Inflammatory macrophage treated with lipopolysaccharide for 4 hours (primary cell): ENCODE measurements at regions not wholly inside any gene's neighbourhood (a gene's known extent, or its start where the extent isn't known, plus 50 kb on each side); places are given as distances from the start of the nearest gene placed in this dataset.

Experiments
- DNase-seq: peaks from one replicate; pipeline ENCODE4 v3.0.0-alpha.2; 2020

DNA sequence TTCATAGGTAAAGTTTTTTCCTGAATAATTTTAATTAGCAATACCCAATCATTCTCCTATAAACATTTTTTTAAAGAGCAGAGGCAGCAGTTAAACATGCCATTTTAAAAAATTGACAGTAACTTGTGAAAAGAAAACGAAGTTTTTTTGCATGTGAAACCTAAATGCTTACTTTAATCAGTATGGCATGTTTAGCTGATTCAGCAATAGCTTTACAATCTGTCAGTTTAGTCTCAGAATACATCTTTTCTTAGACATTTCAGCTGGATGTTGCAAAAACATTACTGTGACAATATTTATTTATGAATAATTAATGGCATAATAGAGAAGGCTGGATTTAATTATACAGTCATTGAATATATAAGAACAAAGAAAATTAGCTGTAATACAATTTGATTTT is 1132.4 kb upstream of the ADGRL2 start:
- DNase-seq = no peak

DNA sequence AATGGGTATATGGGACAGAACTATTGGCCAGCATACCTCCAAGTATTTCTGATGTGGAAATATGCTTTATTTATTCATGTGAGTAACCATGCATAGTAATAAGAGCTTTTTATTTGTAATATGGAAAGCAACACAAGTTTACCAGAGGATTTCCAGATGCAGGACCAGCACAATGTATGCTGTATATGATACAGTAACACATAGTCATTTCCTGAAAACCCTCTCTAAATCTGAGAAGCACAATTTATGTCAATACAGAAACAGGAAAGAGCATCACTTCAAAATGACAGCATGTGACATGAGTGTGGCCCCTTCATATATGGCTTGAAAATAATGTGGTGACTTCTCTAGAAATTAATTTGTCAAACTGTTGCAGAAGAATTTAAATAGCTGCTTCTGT is 1134.7 kb upstream of the ADGRL2 start:
- no peak for DNase-seq

DNA sequence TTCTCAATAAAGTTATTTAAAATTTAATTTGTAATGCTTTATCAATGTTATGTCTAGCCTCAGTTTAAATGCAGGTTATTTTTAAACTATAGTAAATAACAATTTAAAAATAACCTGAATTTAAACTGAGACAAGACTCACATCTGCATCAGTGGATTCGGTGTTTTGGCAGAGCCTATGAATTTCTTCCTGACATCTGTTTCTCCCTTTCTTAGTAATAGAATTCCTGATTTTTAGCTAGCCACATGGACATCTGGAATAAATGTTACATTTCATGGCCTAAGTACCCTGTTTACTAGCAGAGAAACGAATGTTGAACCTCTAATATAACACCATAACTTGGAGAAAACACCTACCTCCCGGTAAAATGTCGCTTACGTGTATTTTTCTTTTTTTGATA is 1141.6 kb upstream of the ADGRL2 start:
- DNase-seq = no peak

DNA sequence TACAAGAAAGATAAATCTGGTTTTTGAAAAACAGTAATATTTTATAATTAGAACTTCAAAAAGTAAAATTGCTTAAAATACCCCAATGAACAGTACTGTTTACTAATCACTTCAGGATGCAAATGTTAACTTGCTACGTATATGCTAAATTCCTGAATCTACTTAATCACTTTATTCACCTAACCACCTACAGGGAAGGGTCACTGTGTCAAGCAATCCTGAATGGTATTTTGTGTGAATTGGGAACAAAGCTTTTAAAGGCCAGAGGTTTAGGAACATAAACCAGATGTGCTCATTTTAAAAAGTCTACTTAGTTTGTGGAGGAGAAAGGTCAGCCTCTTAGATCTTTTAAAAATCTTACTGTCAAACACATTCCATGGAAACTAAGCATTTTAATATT is 1143.0 kb upstream of the ADGRL2 start:
- DNase-seq = no peak

DNA sequence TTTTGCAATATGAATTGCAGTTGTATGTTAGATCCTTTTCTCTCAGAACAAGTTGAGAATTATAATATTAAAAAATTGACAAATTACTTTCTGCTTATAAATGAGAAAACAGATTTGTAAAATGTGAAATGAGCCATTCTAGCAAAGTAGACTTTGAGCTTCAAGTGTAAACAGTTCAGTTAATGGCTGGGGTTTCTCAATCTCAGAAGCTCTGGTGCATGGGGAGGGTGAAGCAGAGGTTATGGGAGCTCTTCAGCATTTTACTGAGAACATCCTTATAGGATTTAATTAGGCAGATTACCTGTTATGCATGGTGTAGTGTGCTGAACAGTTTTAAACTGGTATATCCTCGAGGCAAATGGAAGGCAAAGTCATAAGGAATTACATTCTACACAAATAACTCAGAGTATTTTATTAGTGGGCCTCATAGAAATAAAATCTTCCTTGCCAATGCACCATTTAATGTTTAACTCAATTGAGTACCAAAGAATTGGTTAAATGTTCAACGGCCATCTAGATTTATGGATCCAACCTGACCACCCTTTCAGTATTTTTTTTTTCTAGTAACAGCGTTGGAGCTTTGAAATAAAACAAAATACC is 1143.6 kb upstream of the ADGRL2 start:
- DNase-seq = no peak

DNA sequence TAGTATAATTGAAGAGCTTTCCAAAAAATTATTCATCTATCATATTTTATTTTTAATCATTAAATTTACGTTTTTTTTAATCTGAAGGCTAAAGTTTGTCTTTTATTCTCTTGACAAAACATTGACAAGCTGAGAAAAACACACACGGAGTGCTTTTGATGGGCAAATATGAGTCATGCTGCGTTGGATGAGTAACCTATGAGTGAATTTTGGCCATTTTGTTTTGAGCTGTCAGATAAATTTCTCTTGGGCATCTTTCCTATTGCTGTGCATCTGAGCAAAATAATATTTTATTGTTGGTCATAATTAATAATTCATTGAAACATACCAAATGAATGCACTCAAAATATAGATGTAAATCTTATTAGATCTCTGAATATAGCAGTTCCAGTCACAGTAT is 1144.1 kb upstream of the ADGRL2 start:
- DNase-seq = no peak

DNA sequence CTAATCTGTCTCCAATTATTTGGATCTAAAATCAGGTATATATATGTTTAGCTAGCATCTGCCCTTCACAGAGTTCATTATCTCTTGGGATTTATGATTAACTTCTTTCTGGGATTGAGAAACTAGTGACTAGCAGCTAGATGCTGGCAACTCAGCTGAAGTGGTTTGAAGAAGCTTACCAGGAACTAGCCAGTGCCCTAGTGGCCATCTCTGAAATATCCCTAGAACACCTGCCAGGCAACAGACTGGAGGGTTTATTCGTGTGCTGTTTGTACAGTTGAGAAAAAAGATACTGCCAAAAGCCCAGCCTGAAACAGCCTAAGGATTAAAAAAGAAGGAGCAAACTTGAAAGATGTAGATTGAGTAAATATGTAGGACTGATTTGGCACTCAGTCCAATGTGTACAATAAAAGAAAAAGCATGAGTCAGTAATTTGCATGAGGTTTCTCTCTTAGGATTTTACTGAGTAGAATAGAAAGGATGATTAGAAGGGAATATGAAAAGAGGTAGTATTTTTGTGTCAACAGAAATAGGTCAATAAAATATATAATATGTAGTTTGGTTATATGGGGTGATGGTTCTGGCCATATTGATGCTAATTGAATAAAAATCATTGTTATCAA is 1144.6 kb upstream of the ADGRL2 start:
- no peak for DNase-seq

DNA sequence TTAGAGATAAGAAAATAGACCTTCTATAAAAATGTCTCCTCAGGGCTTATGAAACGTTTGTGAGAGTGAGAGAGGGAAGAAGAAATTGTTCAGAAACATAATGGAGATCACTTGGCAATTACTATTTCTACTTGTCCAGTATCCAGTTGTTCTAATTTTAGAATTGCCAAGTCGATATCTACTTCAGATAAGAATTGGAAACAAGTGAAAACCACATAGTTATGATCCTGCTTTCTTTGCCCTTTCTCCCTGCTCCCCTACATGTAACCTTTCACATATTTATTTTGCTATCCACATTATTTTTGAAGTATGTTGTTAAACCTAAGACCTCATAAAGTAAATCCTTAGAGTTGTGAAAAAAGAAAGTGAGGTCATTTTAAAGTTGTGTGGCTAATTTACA is 1154.7 kb upstream of the ADGRL2 start:
- no peak for DNase-seq

DNA sequence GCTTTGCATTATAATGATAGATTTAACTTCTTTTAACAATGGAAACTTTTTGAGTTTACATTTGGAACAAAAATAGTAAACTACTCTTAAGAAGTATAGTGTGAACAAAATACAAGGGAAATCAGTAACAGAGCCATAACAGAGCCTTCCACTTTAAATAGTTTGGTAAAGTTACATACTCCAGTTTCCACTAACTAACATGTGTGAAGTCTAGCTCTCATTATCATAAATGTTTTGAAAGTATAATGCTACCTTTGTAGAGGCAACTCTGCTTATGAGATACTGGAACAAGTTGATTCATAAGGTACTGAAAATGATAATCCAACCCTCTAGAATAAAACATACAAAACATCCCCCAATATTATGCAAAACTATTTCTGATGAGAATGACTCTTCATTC is 1155.1 kb upstream of the ADGRL2 start:
- no peak for DNase-seq

DNA sequence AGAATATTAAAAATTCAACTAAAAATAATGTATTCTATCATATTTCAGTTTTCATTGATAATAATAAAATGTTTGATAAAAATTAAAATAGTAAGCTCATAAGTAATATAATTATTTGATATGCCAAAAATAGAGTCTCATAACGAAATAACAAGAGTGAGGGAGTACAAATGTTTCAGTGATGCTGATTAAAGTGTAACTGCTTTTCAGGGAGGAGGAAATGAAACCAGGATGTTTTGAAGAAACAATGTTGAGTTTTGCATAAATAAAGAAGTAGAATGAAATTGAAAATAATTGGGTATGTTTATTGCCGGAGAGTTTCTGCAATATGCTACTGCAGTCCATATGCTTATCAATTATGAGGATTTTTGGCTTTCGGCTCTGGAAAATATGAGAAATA is 1159.8 kb upstream of the ADGRL2 start:
- no peak for DNase-seq

DNA sequence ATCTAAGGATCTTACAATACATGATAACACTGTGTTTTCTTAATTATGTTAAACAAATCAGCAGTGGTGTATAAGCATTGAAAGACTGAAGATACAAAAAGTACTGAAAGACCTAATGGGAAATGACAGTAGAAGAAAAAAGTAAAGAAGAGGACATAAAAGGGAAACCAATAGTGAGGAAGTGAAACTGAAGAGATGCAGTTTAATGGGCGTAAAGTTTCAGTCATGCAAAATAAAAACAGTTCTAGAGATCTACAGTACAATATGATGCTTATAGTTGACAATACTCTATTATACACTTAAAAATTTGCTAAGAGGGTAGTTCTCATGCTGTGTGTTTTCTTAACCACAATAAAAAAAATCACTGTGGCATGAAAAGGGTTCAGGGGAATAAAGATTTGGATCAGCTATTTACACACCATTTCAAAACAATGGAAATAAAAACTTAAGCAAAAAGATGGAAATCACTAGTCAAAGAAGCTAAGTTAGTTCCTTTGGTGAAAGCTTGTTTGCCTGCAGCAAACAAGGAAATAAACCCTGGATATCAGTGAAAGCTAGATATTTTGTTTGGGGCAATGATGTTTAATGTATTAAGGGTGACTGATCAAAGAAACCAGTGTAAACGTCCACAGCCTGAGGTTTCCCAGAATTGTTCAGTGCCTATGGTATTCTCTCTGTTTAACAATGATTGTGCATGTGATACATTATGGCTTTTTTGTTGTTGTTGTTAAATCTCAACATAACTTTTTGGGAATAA is 1160.8 kb upstream of the ADGRL2 start:
- DNase-seq = no peak

DNA sequence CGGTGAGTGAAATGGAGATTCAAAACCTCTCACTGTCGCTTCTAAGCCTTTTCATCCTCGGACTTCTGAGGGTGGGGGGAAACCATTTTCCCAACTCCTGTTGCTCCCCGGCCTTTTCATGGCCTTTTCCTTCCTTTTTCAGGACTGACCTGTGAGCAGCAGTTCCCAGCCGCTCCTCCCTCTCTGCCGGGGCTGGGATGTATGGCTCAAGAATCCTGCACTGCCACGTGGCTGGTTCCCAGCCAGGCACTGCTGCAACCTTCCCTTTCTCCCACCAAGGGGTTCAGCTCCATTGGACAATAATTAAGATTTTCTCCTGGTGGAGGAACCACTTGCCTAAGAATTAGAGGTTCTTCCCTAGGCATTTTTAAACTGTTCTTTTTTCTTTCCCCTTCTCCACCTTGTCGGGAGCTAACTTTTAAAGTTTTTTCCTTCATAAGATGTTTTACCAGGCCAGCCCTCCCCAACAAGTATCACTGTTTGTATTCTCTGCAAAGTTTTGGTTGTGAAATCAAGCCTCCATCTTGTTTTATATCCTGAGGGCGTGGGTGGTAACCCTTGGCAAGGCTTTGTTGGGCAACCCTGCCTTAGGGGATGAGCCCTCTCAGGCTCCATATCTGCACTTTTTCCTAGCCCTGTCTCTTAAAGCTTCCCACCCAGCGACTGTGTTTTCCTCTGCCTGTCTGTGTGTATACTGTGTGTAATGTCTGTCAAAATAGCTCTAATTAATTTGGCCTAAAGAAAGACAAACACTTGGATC is 1166.6 kb upstream of the ADGRL2 start:
- DNase-seq = no peak

DNA sequence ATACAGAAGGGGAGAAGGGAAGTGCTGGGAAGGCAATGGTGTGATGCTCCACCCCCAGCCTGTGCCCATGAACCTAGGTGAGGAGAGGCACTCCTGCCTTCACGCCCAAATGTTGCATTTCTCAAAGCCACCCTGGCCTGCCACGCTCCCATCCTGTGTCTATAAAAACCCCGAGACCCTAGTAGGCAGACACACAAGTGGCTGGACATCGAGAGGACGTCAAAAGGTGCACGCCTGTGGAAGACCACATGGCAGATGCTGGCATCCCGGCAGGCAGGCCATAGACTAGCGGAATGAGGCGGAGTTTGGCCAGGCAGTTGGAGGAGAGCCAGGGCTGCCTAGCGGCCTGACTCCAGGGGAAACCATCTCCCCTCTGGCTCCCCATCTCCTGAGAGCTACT is 1168.5 kb upstream of the ADGRL2 start:
- DNase-seq = no peak

DNA sequence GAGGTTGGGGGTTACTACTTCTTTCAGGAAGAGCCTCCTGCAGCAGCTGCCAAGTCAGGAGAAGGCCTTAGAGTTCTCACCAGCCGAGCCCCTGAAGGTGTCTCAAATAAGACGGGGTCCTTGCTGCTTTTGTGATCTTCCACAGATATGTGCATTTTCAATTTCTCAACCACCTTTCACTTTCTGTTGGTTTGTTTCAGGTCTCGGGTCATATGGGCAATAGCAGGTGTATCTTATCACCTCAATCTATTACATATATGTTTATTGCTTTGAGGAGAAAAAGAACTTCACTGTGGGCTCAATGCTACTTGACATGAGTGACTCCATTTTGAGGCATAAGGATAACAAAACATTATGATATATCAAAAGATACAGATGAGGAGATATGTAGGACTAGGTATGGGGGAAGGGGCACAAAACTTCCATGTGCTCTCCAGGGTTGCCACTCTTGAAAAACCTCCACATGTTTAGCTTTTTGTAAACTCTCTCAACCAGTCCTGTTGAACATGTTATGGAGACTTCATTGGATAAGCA is 1171.4 kb upstream of the ADGRL2 start:
- no peak for DNase-seq

DNA sequence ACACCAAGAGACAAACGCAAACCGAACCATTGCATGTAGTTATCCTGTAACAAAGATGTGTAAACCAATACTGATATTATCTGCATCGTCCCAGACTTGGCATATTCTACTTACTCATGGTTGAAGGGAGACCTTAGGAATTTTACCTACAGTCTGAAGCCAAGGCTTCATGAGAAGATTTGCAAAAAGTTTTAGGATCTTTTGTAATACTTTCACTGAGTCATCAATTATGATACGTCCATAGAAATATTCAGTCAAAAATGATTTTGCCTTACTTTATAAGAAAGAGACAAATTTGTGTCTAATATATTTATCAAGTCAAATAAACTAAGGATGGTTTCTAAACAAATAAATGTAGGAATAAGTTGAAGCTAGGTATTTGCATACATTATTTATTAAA is 1176.1 kb upstream of the ADGRL2 start:
- DNase-seq = no peak

DNA sequence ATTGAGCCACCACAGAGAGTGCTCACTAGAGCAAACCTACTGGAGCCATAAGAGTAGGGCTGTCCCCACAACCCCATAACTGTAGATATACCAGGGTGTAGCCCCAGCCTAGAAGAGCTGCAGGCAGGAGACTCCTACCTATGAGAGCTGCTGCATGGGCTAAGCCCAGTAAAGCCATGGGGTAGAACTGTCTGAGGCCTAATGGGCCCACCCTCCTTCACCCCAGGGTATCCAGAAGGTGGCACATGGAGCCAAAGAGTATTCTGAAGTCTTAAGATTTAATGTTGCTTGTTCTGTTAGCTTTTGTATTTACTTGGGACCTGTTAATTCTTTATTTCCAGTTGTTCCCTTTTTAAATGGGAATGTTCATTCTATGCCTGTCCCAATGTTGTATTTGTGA is 1193.7 kb upstream of the ADGRL2 start:
- DNase-seq = no peak

DNA sequence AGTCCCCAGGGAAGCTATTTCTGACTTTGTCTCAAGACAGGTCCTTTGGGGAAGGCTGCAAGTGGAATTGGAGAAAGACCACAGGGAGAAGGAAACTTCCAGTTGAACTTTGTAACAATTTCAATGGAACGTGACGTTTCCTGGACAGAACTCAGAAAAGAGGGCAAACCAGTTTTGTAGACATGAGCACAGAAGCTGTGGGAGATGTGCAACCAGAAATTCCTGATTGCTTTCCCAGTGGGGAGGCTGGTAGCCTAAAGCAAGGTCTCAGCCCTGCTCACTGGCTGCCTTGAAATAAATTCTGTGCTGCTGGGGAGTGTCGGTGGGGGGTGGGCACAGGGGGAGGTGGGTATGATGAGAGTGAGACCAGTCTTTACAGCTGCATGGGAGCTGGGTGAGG is 1206.7 kb upstream of the ADGRL2 start:
- DNase-seq = no peak

DNA sequence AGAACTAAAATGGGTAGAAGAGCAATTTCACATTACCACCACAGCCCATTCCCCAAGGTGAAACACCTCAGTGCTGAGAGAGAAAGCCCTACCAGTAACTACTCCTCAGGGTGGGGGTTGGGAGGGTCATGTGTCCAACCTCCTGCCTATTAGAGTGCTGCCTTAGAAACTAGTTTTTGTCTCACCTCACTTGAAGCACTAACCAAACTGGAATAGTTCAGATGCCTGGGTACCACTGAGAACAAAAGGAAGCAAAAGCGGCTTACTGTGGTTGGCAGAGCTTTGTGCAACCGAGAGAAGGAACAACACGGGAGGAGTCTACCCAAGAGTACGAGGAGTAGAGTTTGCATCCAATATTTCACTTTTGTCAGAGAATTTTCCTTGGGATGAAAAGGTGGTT is 1207.5 kb upstream of the ADGRL2 start:
- no peak for DNase-seq

DNA sequence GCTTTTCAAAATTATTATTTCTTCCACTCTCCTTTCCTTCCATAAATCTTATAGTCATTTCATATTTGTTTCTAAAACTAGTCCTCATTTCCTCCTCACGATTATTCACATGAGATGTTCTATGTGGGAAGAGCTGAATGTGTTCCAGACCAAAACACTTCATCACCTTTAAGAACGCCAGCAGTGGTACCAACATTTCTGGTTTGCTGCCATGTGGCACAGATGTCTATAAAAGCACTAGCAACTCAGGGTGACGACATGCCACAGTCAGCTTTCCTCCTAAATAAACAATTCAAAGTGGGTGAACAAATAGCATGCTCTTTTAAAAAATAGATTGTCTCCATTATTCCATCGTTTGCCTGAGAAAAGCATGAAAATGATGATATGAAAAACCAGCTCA is 1217.8 kb upstream of the ADGRL2 start:
- DNase-seq = no peak

DNA sequence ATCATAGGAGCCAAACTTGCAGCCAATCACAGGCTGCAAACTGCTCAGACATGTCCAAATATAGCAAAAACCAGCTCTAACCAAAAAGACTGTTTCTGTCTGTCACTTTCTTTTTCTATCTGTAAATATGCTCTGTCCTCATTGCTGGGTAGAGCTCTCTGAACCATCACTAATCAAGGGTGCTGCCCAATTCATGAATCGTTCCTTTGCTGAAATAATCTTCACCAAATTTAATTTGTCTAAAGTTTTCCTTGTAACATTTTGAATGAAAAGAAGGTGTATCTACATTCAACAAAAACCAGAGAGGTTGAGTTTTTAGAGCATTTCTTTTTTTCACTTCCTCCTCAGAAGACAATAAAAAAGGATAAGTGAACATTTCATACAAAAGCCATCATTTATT is 1221.7 kb upstream of the ADGRL2 start:
- DNase-seq = no peak

DNA sequence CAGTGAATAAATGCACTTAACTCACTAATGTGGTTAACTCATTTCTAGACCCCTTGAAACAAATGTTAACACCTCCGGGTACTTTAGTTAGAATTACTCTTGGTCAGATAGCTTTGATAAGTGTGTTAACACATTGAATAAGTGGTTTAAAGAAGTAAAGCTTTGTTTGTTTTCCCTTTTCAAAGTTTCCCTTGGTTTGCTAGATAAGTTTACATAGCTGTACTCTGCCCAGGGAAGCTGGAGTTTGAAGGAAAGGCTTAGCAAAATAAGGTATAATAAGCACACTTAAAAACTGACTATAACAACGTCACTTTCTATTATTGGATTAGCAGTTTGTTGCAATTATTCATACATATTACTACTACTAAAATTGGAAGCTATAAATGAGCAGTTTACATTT is 1233.9 kb upstream of the ADGRL2 start:
- DNase-seq = no peak

DNA sequence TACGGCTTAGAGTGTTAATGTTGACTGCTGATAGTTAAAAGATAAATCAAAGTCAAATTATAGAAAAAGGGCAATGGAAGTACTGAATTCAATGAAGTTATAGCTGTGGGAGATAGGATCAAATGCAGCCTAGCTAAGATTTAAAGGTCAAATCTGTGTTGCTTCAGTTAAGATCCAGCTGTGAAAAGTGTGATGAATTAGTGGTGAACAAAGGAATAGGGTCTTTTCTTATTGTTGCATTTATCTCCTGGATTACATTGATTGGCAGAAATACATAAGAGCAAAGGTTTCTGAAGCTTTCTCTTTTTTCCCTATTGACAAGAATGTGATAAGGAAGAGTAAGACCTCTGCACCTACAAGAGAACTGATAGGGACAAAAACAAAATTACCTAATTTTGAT is 1234.6 kb upstream of the ADGRL2 start:
- DNase-seq = no peak

DNA sequence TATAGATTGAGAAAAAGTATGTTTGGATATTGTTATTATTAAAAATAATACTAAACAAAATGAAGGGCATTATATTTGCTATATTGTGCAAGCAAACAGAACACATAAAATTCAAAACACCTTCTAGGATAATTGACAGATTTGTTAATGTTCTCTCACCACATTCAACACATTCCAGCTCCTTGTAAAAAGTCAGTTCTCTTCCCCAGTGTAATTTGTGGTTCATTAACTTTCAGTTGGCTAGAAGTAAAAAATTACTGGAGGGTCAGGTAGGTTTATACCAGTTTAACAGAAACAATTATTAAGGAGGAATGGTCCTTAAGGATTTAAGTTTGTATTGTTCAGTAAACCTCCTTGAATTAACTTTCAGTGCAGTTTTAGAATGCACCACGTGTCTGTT is 1235.3 kb upstream of the ADGRL2 start:
- no peak for DNase-seq

DNA sequence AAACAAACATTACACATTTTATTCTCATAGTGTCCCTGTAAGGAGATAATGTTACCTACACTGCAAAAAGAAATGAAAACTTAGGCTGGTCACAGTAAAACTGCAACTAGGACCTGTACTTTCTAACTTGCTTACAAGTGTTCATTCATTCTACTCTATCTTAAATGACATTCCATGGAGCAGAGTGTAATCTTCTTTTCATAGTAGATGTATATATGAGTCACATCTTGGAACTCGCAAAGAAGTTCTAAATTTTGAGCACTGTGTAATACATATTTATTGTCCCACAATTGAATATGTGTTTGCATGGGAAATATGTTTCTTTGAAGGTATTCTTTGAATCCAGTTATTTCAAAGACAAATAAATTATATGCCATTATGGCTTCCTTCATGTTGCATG is 1258.5 kb upstream of the ADGRL2 start:
- DNase-seq = no peak
